ENCODE measurements at regions not wholly inside any gene's neighbourhood (a gene's known extent, or its start where the extent isn't known, plus 50 kb on each side); places are given as distances from the start of the nearest gene placed in this dataset.

DNA sequence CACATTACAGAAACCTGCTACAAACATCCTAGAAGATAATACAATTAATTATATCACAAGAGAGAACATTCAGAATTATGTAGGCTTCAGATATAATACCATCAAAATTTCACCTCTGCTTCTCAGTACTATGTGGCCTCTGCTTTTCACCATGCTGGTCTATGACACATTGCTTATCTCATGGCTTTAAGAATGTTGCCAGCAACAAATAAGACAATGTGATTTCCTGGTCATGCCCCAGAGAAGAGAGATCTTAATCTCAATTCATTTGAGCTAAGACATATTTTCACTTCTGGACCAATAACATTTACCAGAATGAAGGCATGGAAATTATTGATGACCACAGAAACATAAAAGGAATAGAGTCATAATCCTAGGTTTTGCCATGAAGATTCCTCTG is 1233.4 kb upstream of the ADGRL3 start:
- Histone ChIP-seq H3K9me3 (ENCODE audit: insufficient read depth, low read depth, low read length) (no peaks in the 10 kb centered on the region), H3K79me2 (ENCODE audit: insufficient read depth, low read length) (no peaks in the 10 kb centered on the region), H3K4me1 (ENCODE audit: insufficient read depth, low read length, poor library complexity, severe bottlenecking) (no peaks in the 10 kb centered on the region), H2AFZ (ENCODE audit: low read length) (no peak overlapping the region), H3K4me2 (ENCODE audit: low read depth, low read length, poor library complexity, severe bottlenecking) (no peak overlapping the region), H3K27me3 (ENCODE audit: insufficient read depth, low read length, poor library complexity, severe bottlenecking) (no peaks in the 10 kb centered on the region), H3F3A (ENCODE audit: low read depth) (no peaks in the 10 kb centered on the region), H4K20me1 (ENCODE audit: insufficient read depth, low read length, poor library complexity, severe bottlenecking) (no peaks in the 10 kb centered on the region), H3K4me3 (ENCODE audit: low read length, poor library complexity, severe bottlenecking) (no peak overlapping the region), H3K36me3 (ENCODE audit: insufficient read depth, low read length) (no peaks in the 10 kb centered on the region), H3K9me2 (replicated peaks; ENCODE audit: low read depth, low read length) (no peaks in the 10 kb centered on the region), H3K9ac (ENCODE audit: low read depth, low read length, poor library complexity, severe bottlenecking) (no peak overlapping the region)
- TF ChIP-seq, protein P1, sequence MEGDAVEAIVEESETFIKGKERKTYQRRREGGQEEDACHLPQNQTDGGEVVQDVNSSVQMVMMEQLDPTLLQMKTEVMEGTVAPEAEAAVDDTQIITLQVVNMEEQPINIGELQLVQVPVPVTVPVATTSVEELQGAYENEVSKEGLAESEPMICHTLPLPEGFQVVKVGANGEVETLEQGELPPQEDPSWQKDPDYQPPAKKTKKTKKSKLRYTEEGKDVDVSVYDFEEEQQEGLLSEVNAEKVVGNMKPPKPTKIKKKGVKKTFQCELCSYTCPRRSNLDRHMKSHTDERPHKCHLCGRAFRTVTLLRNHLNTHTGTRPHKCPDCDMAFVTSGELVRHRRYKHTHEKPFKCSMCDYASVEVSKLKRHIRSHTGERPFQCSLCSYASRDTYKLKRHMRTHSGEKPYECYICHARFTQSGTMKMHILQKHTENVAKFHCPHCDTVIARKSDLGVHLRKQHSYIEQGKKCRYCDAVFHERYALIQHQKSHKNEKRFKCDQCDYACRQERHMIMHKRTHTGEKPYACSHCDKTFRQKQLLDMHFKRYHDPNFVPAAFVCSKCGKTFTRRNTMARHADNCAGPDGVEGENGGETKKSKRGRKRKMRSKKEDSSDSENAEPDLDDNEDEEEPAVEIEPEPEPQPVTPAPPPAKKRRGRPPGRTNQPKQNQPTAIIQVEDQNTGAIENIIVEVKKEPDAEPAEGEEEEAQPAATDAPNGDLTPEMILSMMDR (conservative IDR thresholded peaks at IDR 0.05; ENCODE audit: low read length): no peak
- no peak for TF ChIP-seq EZH2phosphoT487 (IDR thresholded peaks at IDR 0.05; ENCODE audit: borderline replicate concordance)

DNA sequence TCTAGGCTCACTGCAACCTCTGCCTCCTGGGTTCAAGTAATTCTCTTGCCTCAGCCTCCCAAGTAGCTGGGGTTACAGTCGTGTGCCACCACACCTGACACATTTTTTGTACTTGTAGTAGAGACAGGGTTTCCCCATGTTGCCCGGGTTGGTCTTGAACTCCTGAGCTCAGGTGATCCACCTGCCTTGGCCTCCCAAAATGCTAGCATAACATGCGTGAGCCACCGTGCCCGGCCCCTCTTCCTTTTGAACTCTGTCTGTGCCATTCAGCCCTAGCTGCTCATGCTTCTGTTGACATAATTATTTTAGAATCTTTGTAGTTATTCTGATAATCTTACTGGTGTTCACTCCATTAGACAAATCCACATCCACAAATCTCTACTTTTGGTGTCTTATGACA is 1231.3 kb upstream of the ADGRL3 start:
- no peaks in the 10 kb centered on the region for H3K79me2 ChIP-seq (ENCODE audit: insufficient read depth, low read length)
- H2AFZ ChIP-seq (ENCODE audit: low read length): no peak overlapping the region
- H3K27me3 ChIP-seq (ENCODE audit: insufficient read depth, low read length, poor library complexity, severe bottlenecking): no peaks in the 10 kb centered on the region
- no peak overlapping the region for H3K9ac ChIP-seq (ENCODE audit: low read depth, low read length, poor library complexity, severe bottlenecking)
- H3F3A ChIP-seq (ENCODE audit: low read depth): no peaks in the 10 kb centered on the region
- no peaks in the 10 kb centered on the region for H3K4me1 ChIP-seq (ENCODE audit: insufficient read depth, low read length, poor library complexity, severe bottlenecking)
- no peaks in the 10 kb centered on the region for H4K20me1 ChIP-seq (ENCODE audit: insufficient read depth, low read length, poor library complexity, severe bottlenecking)
- TF ChIP-seq, protein P1 (conservative IDR thresholded peaks at IDR 0.05; ENCODE audit: low read length): no peak
- no peak for TF ChIP-seq EZH2phosphoT487 (IDR thresholded peaks at IDR 0.05; ENCODE audit: borderline replicate concordance)
- no peaks in the 10 kb centered on the region for H3K9me3 ChIP-seq (ENCODE audit: insufficient read depth, low read depth, low read length)
- H3K4me3 ChIP-seq (ENCODE audit: low read length, poor library complexity, severe bottlenecking): no peak overlapping the region
- H3K36me3 ChIP-seq (ENCODE audit: insufficient read depth, low read length): no peaks in the 10 kb centered on the region
- H3K4me2 ChIP-seq (ENCODE audit: low read depth, low read length, poor library complexity, severe bottlenecking): no peak overlapping the region
- no peaks in the 10 kb centered on the region for H3K9me2 ChIP-seq (replicated peaks; ENCODE audit: low read depth, low read length)

DNA sequence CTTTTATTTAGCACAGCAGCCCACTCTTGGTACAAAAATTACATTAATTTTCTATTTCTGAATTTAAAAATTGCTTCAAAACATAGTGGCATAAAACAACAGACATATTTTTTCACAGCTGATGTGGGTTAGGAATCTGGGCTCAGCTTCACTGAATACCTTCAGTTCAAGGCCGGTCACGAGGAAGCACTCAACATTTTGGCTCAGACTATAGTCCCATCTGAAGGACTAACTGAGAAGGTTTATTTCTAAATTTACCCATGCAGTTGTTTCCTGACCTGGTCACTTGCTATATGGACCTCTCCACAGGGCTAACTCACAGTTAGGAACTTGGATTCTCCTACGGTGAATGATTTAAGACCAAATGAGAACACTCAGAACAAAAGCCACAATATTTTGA is 1230.2 kb upstream of the ADGRL3 start:
- H3K79me2 ChIP-seq (ENCODE audit: insufficient read depth, low read length): no peaks in the 10 kb centered on the region
- no peaks in the 10 kb centered on the region for H3K9me2 ChIP-seq (replicated peaks; ENCODE audit: low read depth, low read length)
- TF ChIP-seq, protein P1 (conservative IDR thresholded peaks at IDR 0.05; ENCODE audit: low read length): no peak
- TF ChIP-seq EZH2phosphoT487 (IDR thresholded peaks at IDR 0.05; ENCODE audit: borderline replicate concordance): no peak

More for the DNA sequence above, 1230.2 kb upstream of the ADGRL3 start:
- Histone ChIP-seq H3K4me1 (ENCODE audit: insufficient read depth, low read length, poor library complexity, severe bottlenecking) (no peaks in the 10 kb centered on the region), H3K27me3 (ENCODE audit: insufficient read depth, low read length, poor library complexity, severe bottlenecking) (no peaks in the 10 kb centered on the region), H3K4me3 (ENCODE audit: low read length, poor library complexity, severe bottlenecking) (no peak overlapping the region), H3K4me2 (ENCODE audit: low read depth, low read length, poor library complexity, severe bottlenecking) (no peak overlapping the region), H3K9ac (ENCODE audit: low read depth, low read length, poor library complexity, severe bottlenecking) (no peak overlapping the region), H3K36me3 (ENCODE audit: insufficient read depth, low read length) (no peaks in the 10 kb centered on the region), H3K9me3 (ENCODE audit: insufficient read depth, low read depth, low read length) (no peaks in the 10 kb centered on the region), H3F3A (ENCODE audit: low read depth) (no peaks in the 10 kb centered on the region), H4K20me1 (ENCODE audit: insufficient read depth, low read length, poor library complexity, severe bottlenecking) (no peaks in the 10 kb centered on the region), H2AFZ (ENCODE audit: low read length) (no peak overlapping the region)
